Loucy (cell line): ENCODE measurements at regions not wholly inside any gene's neighbourhood (a gene's known extent, or its start where the extent isn't known, plus 50 kb on each side); places are given as distances from the start of the nearest gene placed in this dataset.

Source experiments
- EZH2phosphoT487 ChIP-seq: fragments of 200-600 bp; IDR thresholded peaks from 2 replicates; pipeline ENCODE4 v1.6.1; 2018; ENCODE audit warnings: antibody characterized with exemption, mild to moderate bottlenecking, moderate library complexity, borderline replicate concordance
- TF ChIP-seq, protein P1 (sequence below): fragments of 200-600 bp; sonication (generic); conservative IDR thresholded peaks from 2 replicates; pipeline ENCODE4 v1.5.1; 2014; ENCODE audit warnings: mild to moderate bottlenecking, antibody characterized with exemption, low read length

GRCh38 chr2:103991591-103991990 lies 862.3 kb upstream of the POU3F3 start:
- TF ChIP-seq, protein P1, sequence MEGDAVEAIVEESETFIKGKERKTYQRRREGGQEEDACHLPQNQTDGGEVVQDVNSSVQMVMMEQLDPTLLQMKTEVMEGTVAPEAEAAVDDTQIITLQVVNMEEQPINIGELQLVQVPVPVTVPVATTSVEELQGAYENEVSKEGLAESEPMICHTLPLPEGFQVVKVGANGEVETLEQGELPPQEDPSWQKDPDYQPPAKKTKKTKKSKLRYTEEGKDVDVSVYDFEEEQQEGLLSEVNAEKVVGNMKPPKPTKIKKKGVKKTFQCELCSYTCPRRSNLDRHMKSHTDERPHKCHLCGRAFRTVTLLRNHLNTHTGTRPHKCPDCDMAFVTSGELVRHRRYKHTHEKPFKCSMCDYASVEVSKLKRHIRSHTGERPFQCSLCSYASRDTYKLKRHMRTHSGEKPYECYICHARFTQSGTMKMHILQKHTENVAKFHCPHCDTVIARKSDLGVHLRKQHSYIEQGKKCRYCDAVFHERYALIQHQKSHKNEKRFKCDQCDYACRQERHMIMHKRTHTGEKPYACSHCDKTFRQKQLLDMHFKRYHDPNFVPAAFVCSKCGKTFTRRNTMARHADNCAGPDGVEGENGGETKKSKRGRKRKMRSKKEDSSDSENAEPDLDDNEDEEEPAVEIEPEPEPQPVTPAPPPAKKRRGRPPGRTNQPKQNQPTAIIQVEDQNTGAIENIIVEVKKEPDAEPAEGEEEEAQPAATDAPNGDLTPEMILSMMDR: peak; percentile 61
- no peak for TF ChIP-seq EZH2phosphoT487
